ENCODE measurements at regions not wholly inside any gene's neighbourhood (a gene's known extent, or its start where the extent isn't known, plus 50 kb on each side); places are given as distances from the start of the nearest gene placed in this dataset.

GRCh38 chr10:43945094-43945730, 296.5 kb upstream of the ZNF32 start:
- POLR2A ChIA-PET, result no interaction called here
- H3K4me2 ChIP-seq, result no peak overlapping the region
- WGBS (ENCODE audit: missing lambda C conversion rate), result 8% methylated on average over 8 of the region's 8 CpGs
- H3K9me3 ChIP-seq, result no peaks in the 10 kb centered on the region
- TF ChIP-seq ESRRA (IDR thresholded peaks at IDR 0.05; ENCODE audit: borderline replicate concordance, low read length), result no peak
- no peak for TF ChIP-seq ZC3H11A (IDR thresholded peaks at IDR 0.05)
- no peak for TF ChIP-seq RCOR1 (IDR thresholded peaks at IDR 0.05; ENCODE audit: low read depth, low read length)
- no peak for TF ChIP-seq CEBPB (IDR thresholded peaks at IDR 0.05)
- TF ChIP-seq CBX2 (IDR thresholded peaks at IDR 0.05; ENCODE audit: borderline replicate concordance, low read depth), result no peak
- no peak for TF ChIP-seq HOXB13 (CRISPR knock-in tag; IDR thresholded peaks at IDR 0.05; ENCODE audit: low read depth)
- no peak for TF ChIP-seq E2F6 (IDR thresholded peaks at IDR 0.05; ENCODE audit: borderline replicate concordance, low read depth)
- TF ChIP-seq USF2 (IDR thresholded peaks at IDR 0.05), result no peak
- no peak for TF ChIP-seq GATA3 (IDR thresholded peaks at IDR 0.05; ENCODE audit: borderline replicate concordance)
- no peak for TF ChIP-seq HEYL (CRISPR knock-in tag; IDR thresholded peaks at IDR 0.05)
- no peak for TF ChIP-seq PHF8 (IDR thresholded peaks at IDR 0.05; ENCODE audit: borderline replicate concordance, low read depth)
- no peak for TF ChIP-seq SREBF2 (IDR thresholded peaks at IDR 0.05)
- no peak for TF ChIP-seq HDAC2 (IDR thresholded peaks at IDR 0.05)
- TF ChIP-seq FOSB (CRISPR knock-in tag; IDR thresholded peaks at IDR 0.05), result no peak
- TF ChIP-seq CTCF (IDR thresholded peaks at IDR 0.05), result no peak
- TF ChIP-seq RAD21 (conservative IDR thresholded peaks at IDR 0.05 in 1 of 2, IDR thresholded peaks at IDR 0.05 in 1 of 2), result no peak
- no peak overlapping the region for H3K4me3 ChIP-seq
- FAIRE-seq (no peak), DNase-seq (ENCODE audit: low read depth in 1 of 2, low spot score in 1 of 2) (no peak), ATAC-seq (no peak)
- CTCF ChIA-PET, result interaction anchor here (0.8 kb wide), 1 partner anchor 46 kb away, joined by 4 read pairs; no protein-coding TSS in a partner anchor
- H3K4me1 ChIP-seq, result no peaks in the 10 kb centered on the region
- no peak overlapping the region for H3K27ac ChIP-seq

- ATAC-seq, result no peak
- Histone ChIP-seq H3K9me3 (no peaks in the 10 kb centered on the region), H3K4me3 (no peak overlapping the region), H3K4me2 (no peak overlapping the region), H3K4me1 (no peaks in the 10 kb centered on the region), H3K27ac (no peak overlapping the region)
- no peak for DNase-seq (ENCODE audit: low read depth in 1 of 2, low spot score in 1 of 2)
- TF ChIP-seq HEYL (CRISPR knock-in tag; IDR thresholded peaks at IDR 0.05), result no peak
- TF ChIP-seq ZSCAN20 (CRISPR knock-in tag; IDR thresholded peaks at IDR 0.05), result no peak
- TF ChIP-seq MYC (IDR thresholded peaks at IDR 0.05; ENCODE audit: borderline replicate concordance, low read length), result no peak
- TF ChIP-seq PBX3 (IDR thresholded peaks at IDR 0.05), result no peak
- no peak for TF ChIP-seq KDM1A (IDR thresholded peaks at IDR 0.05; ENCODE audit: low read depth)
- no peak for FAIRE-seq
- CTCF ChIA-PET, result interaction anchor here (0.8 kb wide), 1 partner anchor 46 kb away, joined by 4 read pairs; no protein-coding TSS in a partner anchor
- POLR2A ChIA-PET, result no interaction called here
- WGBS (ENCODE audit: missing lambda C conversion rate), result 10% methylated on average over 4 of the region's 5 CpGs
These were observed 295.9 kb upstream of the ZNF32 start for GRCh38 chr10:43944381-43945093.
